ENCODE measurements at regions not wholly inside any gene's neighbourhood (a gene's known extent, or its start where the extent isn't known, plus 50 kb on each side); places are given as distances from the start of the nearest gene placed in this dataset.

DNA sequence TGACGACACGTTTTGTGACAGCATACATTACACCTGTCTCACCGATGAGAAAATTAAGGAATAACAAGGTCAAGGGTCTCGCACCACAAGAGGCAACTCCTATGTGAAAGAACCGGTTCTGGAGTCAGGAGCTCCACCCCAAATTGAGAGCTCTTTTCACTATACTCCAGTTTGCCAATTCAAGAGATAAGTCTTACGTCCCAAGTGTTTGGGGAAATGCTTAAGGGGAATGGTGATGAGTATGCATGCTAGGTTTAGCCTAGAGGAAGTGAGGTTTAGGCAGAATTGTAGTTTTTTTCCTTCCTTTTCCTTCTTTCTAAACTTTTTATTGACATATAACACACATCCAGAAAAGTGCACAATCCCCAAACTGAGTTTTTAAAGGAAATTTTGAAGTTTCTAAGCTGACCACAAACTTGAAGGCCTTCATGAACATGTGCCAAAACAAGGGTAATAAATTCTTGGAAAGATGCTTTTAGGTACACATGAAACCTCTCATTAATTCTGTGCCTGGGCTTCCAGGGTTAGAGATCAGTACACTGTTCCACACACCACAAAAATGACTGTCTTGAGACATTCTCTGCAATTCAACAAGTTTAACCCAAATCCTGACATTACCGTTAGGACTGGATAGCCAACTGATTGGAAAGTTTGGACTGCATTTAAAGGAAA, 127.6 kb upstream of the SLC1A3 start:
- TF ChIP-seq GABPA (IDR thresholded peaks at IDR 0.05; ENCODE audit: low read depth) (no peak), POLR2AphosphoS5 (IDR thresholded peaks at IDR 0.05; ENCODE audit: low read depth) (no peak), REST (IDR thresholded peaks at IDR 0.05; ENCODE audit: insufficient replicate concordance, low read depth) (no peak), SPI1 (IDR thresholded peaks at IDR 0.05; ENCODE audit: borderline replicate concordance, low read depth) (no peak)
- TF ChIP-seq, protein P1, sequence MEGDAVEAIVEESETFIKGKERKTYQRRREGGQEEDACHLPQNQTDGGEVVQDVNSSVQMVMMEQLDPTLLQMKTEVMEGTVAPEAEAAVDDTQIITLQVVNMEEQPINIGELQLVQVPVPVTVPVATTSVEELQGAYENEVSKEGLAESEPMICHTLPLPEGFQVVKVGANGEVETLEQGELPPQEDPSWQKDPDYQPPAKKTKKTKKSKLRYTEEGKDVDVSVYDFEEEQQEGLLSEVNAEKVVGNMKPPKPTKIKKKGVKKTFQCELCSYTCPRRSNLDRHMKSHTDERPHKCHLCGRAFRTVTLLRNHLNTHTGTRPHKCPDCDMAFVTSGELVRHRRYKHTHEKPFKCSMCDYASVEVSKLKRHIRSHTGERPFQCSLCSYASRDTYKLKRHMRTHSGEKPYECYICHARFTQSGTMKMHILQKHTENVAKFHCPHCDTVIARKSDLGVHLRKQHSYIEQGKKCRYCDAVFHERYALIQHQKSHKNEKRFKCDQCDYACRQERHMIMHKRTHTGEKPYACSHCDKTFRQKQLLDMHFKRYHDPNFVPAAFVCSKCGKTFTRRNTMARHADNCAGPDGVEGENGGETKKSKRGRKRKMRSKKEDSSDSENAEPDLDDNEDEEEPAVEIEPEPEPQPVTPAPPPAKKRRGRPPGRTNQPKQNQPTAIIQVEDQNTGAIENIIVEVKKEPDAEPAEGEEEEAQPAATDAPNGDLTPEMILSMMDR (IDR thresholded peaks at IDR 0.05; ENCODE audit: insufficient read depth, low read length): no peak
- Histone ChIP-seq H3K27me3 (ENCODE audit: insufficient read depth, poor library complexity, severe bottlenecking) (no peaks in the 10 kb centered on the region), H3K27ac (replicated peaks) (no peak overlapping the region), H3K4me3 (replicated peaks; ENCODE audit: insufficient read depth, low read length) (no peak overlapping the region)
- no peak for DNase-seq (ENCODE audit: low read depth in 1 of 2, low spot score in 1 of 2)

- Histone ChIP-seq H3K4me3 (replicated peaks; ENCODE audit: insufficient read depth, low read length) (no peak overlapping the region), H3K27me3 (ENCODE audit: insufficient read depth, poor library complexity, severe bottlenecking) (no peaks in the 10 kb centered on the region), H3K27ac (replicated peaks) (no peak overlapping the region)
- DNase-seq (ENCODE audit: low read depth in 1 of 2, low spot score in 1 of 2): no peak
- TF ChIP-seq SPI1 (IDR thresholded peaks at IDR 0.05; ENCODE audit: borderline replicate concordance, low read depth): no peak
- no peak for TF ChIP-seq GABPA (IDR thresholded peaks at IDR 0.05; ENCODE audit: low read depth)
- no peak for TF ChIP-seq POLR2AphosphoS5 (IDR thresholded peaks at IDR 0.05; ENCODE audit: low read depth)
- TF ChIP-seq, protein P1 (IDR thresholded peaks at IDR 0.05; ENCODE audit: insufficient read depth, low read length): no peak
- TF ChIP-seq REST (IDR thresholded peaks at IDR 0.05; ENCODE audit: insufficient replicate concordance, low read depth): no peak
Observed at GRCh38 chr5:36481454-36482120, 124.8 kb upstream of the SLC1A3 start.

GRCh38 chr5:36482812-36483211, 123.6 kb upstream of the SLC1A3 start:
- TF ChIP-seq, protein P1 (IDR thresholded peaks at IDR 0.05; ENCODE audit: insufficient read depth, low read length): no peak
- TF ChIP-seq GABPA (IDR thresholded peaks at IDR 0.05; ENCODE audit: low read depth) (no peak), SPI1 (IDR thresholded peaks at IDR 0.05; ENCODE audit: borderline replicate concordance, low read depth) (no peak), REST (IDR thresholded peaks at IDR 0.05; ENCODE audit: insufficient replicate concordance, low read depth) (no peak)
- Histone ChIP-seq H3K4me3 (replicated peaks; ENCODE audit: insufficient read depth, low read length) (no peak overlapping the region), H3K27me3 (ENCODE audit: insufficient read depth, poor library complexity, severe bottlenecking) (no peaks in the 10 kb centered on the region), H3K27ac (replicated peaks) (no peak overlapping the region)
- no peak for DNase-seq (ENCODE audit: low read depth in 1 of 2, low spot score in 1 of 2)

Measured in HL-60 (cell line).